OCI-LY1 (cell line): ENCODE measurements at regions not wholly inside any gene's neighbourhood (a gene's known extent, or its start where the extent isn't known, plus 50 kb on each side); places are given as distances from the start of the nearest gene placed in this dataset.

Experiments used
- CTCF ChIP-seq: fragments of 200-600 bp; sonication (generic), shearing (Covaris generic); IDR thresholded peaks from 2 replicates; pipeline ENCODE4 v1.5.1; 2017; ENCODE audit warnings: mild to moderate bottlenecking, antibody characterized with exemption, low read length, moderate library complexity, mixed read lengths
- EZH2 ChIP-seq: fragments of 200-600 bp; sonication (generic), shearing (Covaris generic); IDR thresholded peaks from 2 replicates; pipeline ENCODE4 v1.8.0; 2017; ENCODE audit warnings: borderline replicate concordance, mixed run types, mild to moderate bottlenecking, antibody characterized with exemption, low read length, moderate library complexity, mixed read lengths

GRCh38 chr12:18857656-18858055 lies 119.7 kb downstream of the CAPZA3 start:
- TF ChIP-seq CTCF = no peak
- TF ChIP-seq EZH2 = no peak
